ENCODE measurements at regions not wholly inside any gene's neighbourhood (a gene's known extent, or its start where the extent isn't known, plus 50 kb on each side); places are given as distances from the start of the nearest gene placed in this dataset.

GRCh38 chr1:41978986-41979385, 60.3 kb upstream of the HIVEP3 start:
- Histone ChIP-seq H3K27ac (ENCODE audit: low read length) (no peak overlapping the region), H2AFZ (ENCODE audit: low read length) (no peak overlapping the region), H3K4me2 (ENCODE audit: low read depth, low read length) (no peak overlapping the region), H3K4me3 (ENCODE audit: low read length) (no peak overlapping the region), H3K79me2 (ENCODE audit: low read length) (no peaks in the 10 kb centered on the region), H3K9me2 (replicated peaks; ENCODE audit: insufficient read depth, low read length) (no peaks in the 10 kb centered on the region), H3K36me3 (replicated peaks; ENCODE audit: insufficient read depth, low read length) (no peaks in the 10 kb centered on the region), H4K20me1 (ENCODE audit: insufficient read depth, low read length) (no peaks in the 10 kb centered on the region), H3K9ac (ENCODE audit: low read length) (no peak overlapping the region), H3K27me3 (replicated peaks; ENCODE audit: insufficient read depth, low read length) (no peaks in the 10 kb centered on the region), H3K4me1 (ENCODE audit: low read length) (no peaks in the 10 kb centered on the region), H3F3A (ENCODE audit: insufficient read depth, low read length) (no peaks in the 10 kb centered on the region), H3K9me3 (replicated peaks; ENCODE audit: insufficient read depth, low read length) (no peaks in the 10 kb centered on the region)
- no peak for DNase-seq
- TF ChIP-seq EZH2phosphoT487 (IDR thresholded peaks at IDR 0.05; ENCODE audit: low read length) (no peak), EZH2 (optimal IDR thresholded peaks at IDR 0.05; ENCODE audit: low read depth, low read length) (no peak), CTCF (IDR thresholded peaks at IDR 0.05; ENCODE audit: low read length) (no peak)

GRCh38 chr1:41977326-41977725, 58.6 kb upstream of the HIVEP3 start:
- H3K9ac ChIP-seq (ENCODE audit: low read length): no peak overlapping the region
- H3K4me1 ChIP-seq (ENCODE audit: low read length): no peaks in the 10 kb centered on the region
- H2AFZ ChIP-seq (ENCODE audit: low read length): no peak overlapping the region
- H3K9me3 ChIP-seq (replicated peaks; ENCODE audit: insufficient read depth, low read length): no peaks in the 10 kb centered on the region
- H3F3A ChIP-seq (ENCODE audit: insufficient read depth, low read length): no peaks in the 10 kb centered on the region
- no peaks in the 10 kb centered on the region for H3K36me3 ChIP-seq (replicated peaks; ENCODE audit: insufficient read depth, low read length)
- H3K27ac ChIP-seq (ENCODE audit: low read length): no peak overlapping the region
- H3K9me2 ChIP-seq (replicated peaks; ENCODE audit: insufficient read depth, low read length): no peaks in the 10 kb centered on the region
- H3K4me2 ChIP-seq (ENCODE audit: low read depth, low read length): no peak overlapping the region
- H3K79me2 ChIP-seq (ENCODE audit: low read length): no peaks in the 10 kb centered on the region
- no peaks in the 10 kb centered on the region for H4K20me1 ChIP-seq (ENCODE audit: insufficient read depth, low read length)
- no peaks in the 10 kb centered on the region for H3K27me3 ChIP-seq (replicated peaks; ENCODE audit: insufficient read depth, low read length)
- DNase-seq: no peak
- no peak for TF ChIP-seq EZH2phosphoT487 (IDR thresholded peaks at IDR 0.05; ENCODE audit: low read length)
- no peak for TF ChIP-seq CTCF (IDR thresholded peaks at IDR 0.05; ENCODE audit: low read length)
- no peak for TF ChIP-seq EZH2 (optimal IDR thresholded peaks at IDR 0.05; ENCODE audit: low read depth, low read length)
- no peak overlapping the region for H3K4me3 ChIP-seq (ENCODE audit: low read length)

GRCh38 chr1:41976671-41977070, 57.9 kb upstream of the HIVEP3 start:
- no peaks in the 10 kb centered on the region for H3K9me3 ChIP-seq (replicated peaks; ENCODE audit: insufficient read depth, low read length)
- H3K4me3 ChIP-seq (ENCODE audit: low read length): no peak overlapping the region
- H3K9me2 ChIP-seq (replicated peaks; ENCODE audit: insufficient read depth, low read length): no peaks in the 10 kb centered on the region
- TF ChIP-seq EZH2 (optimal IDR thresholded peaks at IDR 0.05; ENCODE audit: low read depth, low read length) (no peak), EZH2phosphoT487 (IDR thresholded peaks at IDR 0.05; ENCODE audit: low read length) (no peak), CTCF (IDR thresholded peaks at IDR 0.05; ENCODE audit: low read length) (no peak)
- H3K27me3 ChIP-seq (replicated peaks; ENCODE audit: insufficient read depth, low read length): no peaks in the 10 kb centered on the region
- H3K4me1 ChIP-seq (ENCODE audit: low read length): no peaks in the 10 kb centered on the region
- H3K4me2 ChIP-seq (ENCODE audit: low read depth, low read length): no peak overlapping the region
- H3K9ac ChIP-seq (ENCODE audit: low read length): no peak overlapping the region
- no peaks in the 10 kb centered on the region for H4K20me1 ChIP-seq (ENCODE audit: insufficient read depth, low read length)
- H3F3A ChIP-seq (ENCODE audit: insufficient read depth, low read length): no peaks in the 10 kb centered on the region
- H3K79me2 ChIP-seq (ENCODE audit: low read length): no peaks in the 10 kb centered on the region
- H3K36me3 ChIP-seq (replicated peaks; ENCODE audit: insufficient read depth, low read length): no peaks in the 10 kb centered on the region
- no peak overlapping the region for H3K27ac ChIP-seq (ENCODE audit: low read length)
- DNase-seq: no peak
- no peak overlapping the region for H2AFZ ChIP-seq (ENCODE audit: low read length)

Measured in MM.1S (cell line).